ENCODE measurements at regions not wholly inside any gene's neighbourhood (a gene's known extent, or its start where the extent isn't known, plus 50 kb on each side); places are given as distances from the start of the nearest gene placed in this dataset.

DNA sequence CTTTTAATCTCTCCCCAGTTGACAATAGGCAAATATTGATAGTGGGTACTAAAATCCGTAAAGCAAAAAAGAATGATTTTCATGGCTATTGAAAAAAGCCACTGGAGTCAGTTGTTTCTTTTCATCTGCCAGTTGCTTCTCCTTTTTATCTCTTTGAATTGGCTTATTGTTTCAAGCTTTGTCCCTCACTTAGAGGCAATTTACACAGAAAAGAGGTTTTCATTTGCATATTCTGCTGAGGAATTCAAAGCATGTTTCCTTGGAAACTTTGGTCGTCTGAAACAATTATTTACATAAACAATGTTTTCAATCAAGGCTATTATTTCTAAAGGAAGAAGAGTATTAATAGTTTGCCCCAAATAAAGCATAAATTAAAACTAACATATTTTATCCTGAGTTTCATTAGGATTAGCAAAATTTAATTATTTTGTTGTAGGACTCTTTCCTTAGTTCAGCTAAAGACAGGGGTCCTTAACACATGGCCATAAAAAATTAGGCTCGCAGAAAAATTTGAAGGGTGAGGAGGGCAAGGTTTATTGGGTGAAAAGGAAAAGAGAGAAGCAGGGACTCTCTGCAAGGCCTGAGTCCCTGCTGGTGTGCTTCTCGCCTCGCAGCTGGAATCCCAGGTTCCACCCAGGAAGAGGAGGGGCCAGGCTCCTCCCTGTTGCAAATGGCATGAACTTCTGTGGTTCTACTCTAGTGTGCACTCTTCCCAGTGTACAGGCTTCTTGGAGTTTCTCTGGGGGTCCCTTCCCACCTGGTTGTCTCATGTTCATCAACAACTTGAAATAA lies 138.8 kb upstream of the LAMA2 start:
- no peaks in the 10 kb centered on the region for H3K9me3 ChIP-seq (ENCODE audit: control insufficient read depth in 2 of 2, insufficient read depth in 1 of 2, low read length in 1 of 2)
- no peaks in the 10 kb centered on the region for H3K36me3 ChIP-seq (ENCODE audit: control insufficient read depth in 2 of 2, insufficient read depth in 2 of 2, low read length in 1 of 2)
- H3K4me1 ChIP-seq (ENCODE audit: control insufficient read depth in 2 of 2, insufficient read depth in 2 of 2, low read length in 2 of 2): no peaks in the 10 kb centered on the region
- H3K27ac ChIP-seq (ENCODE audit: low read depth in 1 of 2, low read length in 1 of 2): no peak overlapping the region
- 77% methylated on average over 5 of the region's 5 CpGs for WGBS
- DNase-seq (ENCODE audit: low read depth in 6 of 9, low spot score in 9 of 9): no peak
- H3K27me3 ChIP-seq (ENCODE audit: control insufficient read depth in 2 of 2, insufficient read depth in 1 of 2, low read length in 1 of 2): no peaks in the 10 kb centered on the region
- no peak overlapping the region for H3K4me3 ChIP-seq (ENCODE audit: low read length in 2 of 2)

GRCh38 chr6:128742900-128743299 lies 140.0 kb upstream of the LAMA2 start:
- H3K36me3 ChIP-seq (ENCODE audit: control insufficient read depth in 2 of 2, insufficient read depth in 2 of 2, low read length in 1 of 2): no peaks in the 10 kb centered on the region
- 96% methylated on average over 10 of the region's 10 CpGs for WGBS
- no peak overlapping the region for H3K27ac ChIP-seq (ENCODE audit: low read depth in 1 of 2, low read length in 1 of 2)
- no peaks in the 10 kb centered on the region for H3K9me3 ChIP-seq (ENCODE audit: control insufficient read depth in 2 of 2, insufficient read depth in 1 of 2, low read length in 1 of 2)
- no peak for DNase-seq (ENCODE audit: low read depth in 6 of 9, low spot score in 9 of 9)
- no peak overlapping the region for H3K4me3 ChIP-seq (ENCODE audit: low read length in 2 of 2)
- H3K4me1 ChIP-seq (ENCODE audit: control insufficient read depth in 2 of 2, insufficient read depth in 2 of 2, low read length in 2 of 2): no peaks in the 10 kb centered on the region
- no peaks in the 10 kb centered on the region for H3K27me3 ChIP-seq (ENCODE audit: control insufficient read depth in 2 of 2, insufficient read depth in 1 of 2, low read length in 1 of 2)

DNA sequence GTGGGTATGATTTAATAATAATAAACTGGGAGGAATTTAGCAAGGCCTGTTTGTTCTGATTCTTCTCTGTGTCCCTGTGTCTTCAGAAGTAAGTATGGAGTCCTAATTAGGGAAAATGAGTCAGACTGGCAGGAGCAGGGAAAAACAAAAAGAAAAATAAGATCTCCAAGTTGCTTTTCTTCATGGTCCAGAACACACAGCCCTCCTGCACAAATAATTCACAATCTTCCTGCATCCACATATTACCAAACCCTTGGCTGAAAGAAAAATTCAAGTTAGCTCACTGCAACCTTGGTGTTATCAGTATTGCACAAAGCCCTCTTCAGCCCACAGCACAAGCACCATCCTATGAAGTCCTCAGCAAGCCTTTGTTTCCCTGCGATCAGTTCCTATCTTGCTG lies 142.0 kb upstream of the LAMA2 start:
- no peak overlapping the region for H3K4me3 ChIP-seq (ENCODE audit: low read length in 2 of 2)
- WGBS: 95% methylated on average over 1 of the region's 1 CpG
- H3K27me3 ChIP-seq (ENCODE audit: control insufficient read depth in 2 of 2, insufficient read depth in 1 of 2, low read length in 1 of 2): no peaks in the 10 kb centered on the region
- no peaks in the 10 kb centered on the region for H3K9me3 ChIP-seq (ENCODE audit: control insufficient read depth in 2 of 2, insufficient read depth in 1 of 2, low read length in 1 of 2)
- H3K4me1 ChIP-seq (ENCODE audit: control insufficient read depth in 2 of 2, insufficient read depth in 2 of 2, low read length in 2 of 2): no peaks in the 10 kb centered on the region
- H3K36me3 ChIP-seq (ENCODE audit: control insufficient read depth in 2 of 2, insufficient read depth in 2 of 2, low read length in 1 of 2): no peaks in the 10 kb centered on the region
- no peak overlapping the region for H3K27ac ChIP-seq (ENCODE audit: low read depth in 1 of 2, low read length in 1 of 2)
- DNase-seq (ENCODE audit: low read depth in 6 of 9, low spot score in 9 of 9): no peak

- H3K4me3 ChIP-seq (ENCODE audit: low read length in 2 of 2): no peak overlapping the region
- H3K27me3 ChIP-seq (ENCODE audit: control insufficient read depth in 2 of 2, insufficient read depth in 1 of 2, low read length in 1 of 2): no peaks in the 10 kb centered on the region
- DNase-seq (ENCODE audit: low read depth in 6 of 9, low spot score in 9 of 9): no peak
- no peaks in the 10 kb centered on the region for H3K9me3 ChIP-seq (ENCODE audit: control insufficient read depth in 2 of 2, insufficient read depth in 1 of 2, low read length in 1 of 2)
- no peak overlapping the region for H3K27ac ChIP-seq (ENCODE audit: low read depth in 1 of 2, low read length in 1 of 2)
- H3K36me3 ChIP-seq (ENCODE audit: control insufficient read depth in 2 of 2, insufficient read depth in 2 of 2, low read length in 1 of 2): no peaks in the 10 kb centered on the region
- no peaks in the 10 kb centered on the region for H3K4me1 ChIP-seq (ENCODE audit: control insufficient read depth in 2 of 2, insufficient read depth in 2 of 2, low read length in 2 of 2)
- WGBS: 72% methylated on average over 2 of the region's 2 CpGs
Measured at GRCh38 chr6:128739112-128739511, 143.8 kb upstream of the LAMA2 start.

- DNase-seq (ENCODE audit: low read depth in 6 of 9, low spot score in 9 of 9): no peak
- no peak overlapping the region for H3K27ac ChIP-seq (ENCODE audit: low read depth in 1 of 2, low read length in 1 of 2)
- no peaks in the 10 kb centered on the region for H3K4me1 ChIP-seq (ENCODE audit: control insufficient read depth in 2 of 2, insufficient read depth in 2 of 2, low read length in 2 of 2)
- H3K36me3 ChIP-seq (ENCODE audit: control insufficient read depth in 2 of 2, insufficient read depth in 2 of 2, low read length in 1 of 2): no peaks in the 10 kb centered on the region
- H3K9me3 ChIP-seq (ENCODE audit: control insufficient read depth in 2 of 2, insufficient read depth in 1 of 2, low read length in 1 of 2): no peaks in the 10 kb centered on the region
- H3K4me3 ChIP-seq (ENCODE audit: low read length in 2 of 2): no peak overlapping the region
- H3K27me3 ChIP-seq (ENCODE audit: control insufficient read depth in 2 of 2, insufficient read depth in 1 of 2, low read length in 1 of 2): no peaks in the 10 kb centered on the region
- WGBS: 97% methylated on average over 3 of the region's 3 CpGs
Measured at GRCh38 chr6:128738112-128738511, 144.8 kb upstream of the LAMA2 start.

GRCh38 chr6:128736780-128737179 lies 146.2 kb upstream of the LAMA2 start:
- Histone ChIP-seq H3K27me3 (ENCODE audit: control insufficient read depth in 2 of 2, insufficient read depth in 1 of 2, low read length in 1 of 2) (no peaks in the 10 kb centered on the region), H3K9me3 (ENCODE audit: control insufficient read depth in 2 of 2, insufficient read depth in 1 of 2, low read length in 1 of 2) (no peaks in the 10 kb centered on the region), H3K4me1 (ENCODE audit: control insufficient read depth in 2 of 2, insufficient read depth in 2 of 2, low read length in 2 of 2) (no peaks in the 10 kb centered on the region), H3K36me3 (ENCODE audit: control insufficient read depth in 2 of 2, insufficient read depth in 2 of 2, low read length in 1 of 2) (no peaks in the 10 kb centered on the region), H3K27ac (ENCODE audit: low read depth in 1 of 2, low read length in 1 of 2) (no peak overlapping the region), H3K4me3 (ENCODE audit: low read length in 2 of 2) (no peak overlapping the region)
- no peak for DNase-seq (ENCODE audit: low read depth in 6 of 9, low spot score in 9 of 9)

DNA sequence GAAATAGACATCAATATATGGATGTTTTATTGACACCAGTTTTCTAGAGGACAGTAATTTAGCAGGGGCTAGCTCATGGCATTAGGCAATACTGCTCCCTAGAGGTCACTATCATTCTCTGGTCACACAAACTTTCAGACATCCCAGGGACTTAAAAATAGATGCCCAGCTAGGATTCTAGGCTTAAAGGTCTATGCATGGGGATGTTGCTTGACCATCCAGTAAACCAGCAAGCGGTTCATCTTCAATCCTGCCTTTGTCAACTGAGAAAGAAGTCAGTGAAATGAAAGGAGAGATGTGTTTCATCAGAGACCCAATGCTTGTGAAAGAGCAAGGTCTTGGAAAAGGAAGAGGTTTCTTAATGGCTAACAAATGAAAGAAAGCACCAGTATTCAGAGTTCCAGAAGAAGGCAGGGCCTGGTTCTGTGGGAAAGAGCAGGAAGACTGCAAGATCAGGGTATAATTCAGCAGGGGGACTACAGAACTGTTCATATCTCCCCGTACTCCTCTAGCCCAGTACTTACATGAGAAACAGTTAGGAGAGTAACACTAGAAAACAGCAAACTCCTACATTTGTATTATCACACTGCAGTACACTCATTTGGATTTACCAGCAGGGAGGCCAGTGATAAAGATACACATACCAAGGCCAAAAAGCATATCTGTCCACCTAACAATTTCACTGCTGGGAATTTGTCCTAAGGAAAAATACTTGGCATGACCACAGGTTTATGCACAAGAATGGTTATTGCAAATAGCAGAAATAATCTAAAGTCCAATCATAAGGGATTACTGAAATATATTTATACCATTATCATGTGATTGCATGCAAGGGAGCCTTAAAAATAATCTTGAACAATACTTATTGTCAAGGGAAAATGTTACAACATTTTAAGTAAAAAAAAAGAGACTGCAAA lies 151.4 kb upstream of the LAMA2 start:
- no peaks in the 10 kb centered on the region for H3K36me3 ChIP-seq (ENCODE audit: control insufficient read depth in 2 of 2, insufficient read depth in 2 of 2, low read length in 1 of 2)
- H3K9me3 ChIP-seq (ENCODE audit: control insufficient read depth in 2 of 2, insufficient read depth in 1 of 2, low read length in 1 of 2): no peaks in the 10 kb centered on the region
- H3K4me3 ChIP-seq (ENCODE audit: low read length in 2 of 2): no peak overlapping the region
- 82% methylated on average over 2 of the region's 2 CpGs for WGBS
- no peaks in the 10 kb centered on the region for H3K27me3 ChIP-seq (ENCODE audit: control insufficient read depth in 2 of 2, insufficient read depth in 1 of 2, low read length in 1 of 2)
- no peaks in the 10 kb centered on the region for H3K4me1 ChIP-seq (ENCODE audit: control insufficient read depth in 2 of 2, insufficient read depth in 2 of 2, low read length in 2 of 2)
- peak in 7 of 9 donors; percentile 3 to 51 (median 9) for DNase-seq (ENCODE audit: low read depth in 6 of 9, low spot score in 9 of 9)
- no peak overlapping the region for H3K27ac ChIP-seq (ENCODE audit: low read depth in 1 of 2, low read length in 1 of 2)

DNA sequence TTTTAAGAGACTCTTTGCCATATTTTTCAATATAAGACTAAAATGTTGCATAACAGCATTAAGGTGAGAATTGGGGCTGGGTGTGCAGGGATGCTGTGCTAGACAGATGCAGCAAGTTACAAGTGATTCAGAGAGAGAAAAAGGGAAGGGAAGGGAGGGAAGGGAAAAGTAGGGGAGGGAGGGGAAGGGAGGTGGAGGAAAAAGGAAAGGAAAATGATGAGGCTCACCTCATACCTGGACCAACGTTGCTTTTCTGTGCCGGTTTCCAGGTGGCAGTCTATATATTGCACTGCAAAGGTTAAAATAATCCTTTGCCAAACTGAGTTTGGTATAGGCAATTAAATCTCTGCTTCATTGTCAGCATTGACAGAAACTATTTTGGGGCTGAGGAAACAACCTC lies 155.4 kb upstream of the LAMA2 start:
- Histone ChIP-seq H3K36me3 (ENCODE audit: control insufficient read depth in 2 of 2, insufficient read depth in 2 of 2, low read length in 1 of 2) (no peaks in the 10 kb centered on the region), H3K27ac (ENCODE audit: low read depth in 1 of 2, low read length in 1 of 2) (no peak overlapping the region), H3K4me1 (ENCODE audit: control insufficient read depth in 2 of 2, insufficient read depth in 2 of 2, low read length in 2 of 2) (no peaks in the 10 kb centered on the region), H3K4me3 (ENCODE audit: low read length in 2 of 2) (no peak overlapping the region), H3K9me3 (ENCODE audit: control insufficient read depth in 2 of 2, insufficient read depth in 1 of 2, low read length in 1 of 2) (no peaks in the 10 kb centered on the region), H3K27me3 (ENCODE audit: control insufficient read depth in 2 of 2, insufficient read depth in 1 of 2, low read length in 1 of 2) (no peaks in the 10 kb centered on the region)
- WGBS: 84% methylated on average over 2 of the region's 2 CpGs
- no peak for DNase-seq (ENCODE audit: low read depth in 6 of 9, low spot score in 9 of 9)
